Duodenal mucosa (tissue), 2 donors: ENCODE measurements at regions not wholly inside any gene's neighbourhood (a gene's known extent, or its start where the extent isn't known, plus 50 kb on each side); places are given as distances from the start of the nearest gene placed in this dataset.

Experiments used
- H3K27ac ChIP-seq: one replicate; pipeline ENCODE4 v1.7.0; 2013; ENCODE audit warnings: low read depth, low read length
- H3K27me3 ChIP-seq, 2 donors: one replicate each; pipeline ENCODE4 v1.7.0; 2013; ENCODE audit warnings: low read length in 2 of 2, control low read depth in 1 of 2; ENCODE audit not compliant: insufficient read depth in 2 of 2, control insufficient read depth in 1 of 2
- H3K36me3 ChIP-seq, 2 donors: one replicate each; pipeline ENCODE4 v1.7.0; 2013; ENCODE audit warnings: low read length in 2 of 2, control low read depth in 1 of 2; ENCODE audit not compliant: insufficient read depth in 2 of 2, control insufficient read depth in 1 of 2
- H3K4me1 ChIP-seq, 2 donors: one replicate each; pipeline ENCODE4 v1.7.0; 2013; ENCODE audit warnings: low read length in 2 of 2, control low read depth in 1 of 2; ENCODE audit not compliant: insufficient read depth in 2 of 2, control insufficient read depth in 1 of 2
- H3K4me3 ChIP-seq, 2 donors: one replicate each; pipeline ENCODE4 v1.7.0; 2013; ENCODE audit warnings: low read length in 2 of 2, low read depth in 1 of 2
- H3K9ac ChIP-seq, 2 donors: one replicate each; pipeline ENCODE4 v1.7.0; 2013; ENCODE audit warnings: low read length in 2 of 2, low read depth in 1 of 2
- H3K9me3 ChIP-seq, 2 donors: one replicate each; pipeline ENCODE4 v1.7.0; 2013; ENCODE audit warnings: low read length in 2 of 2, control low read depth in 1 of 2; ENCODE audit not compliant: control insufficient read depth in 1 of 2

DNA sequence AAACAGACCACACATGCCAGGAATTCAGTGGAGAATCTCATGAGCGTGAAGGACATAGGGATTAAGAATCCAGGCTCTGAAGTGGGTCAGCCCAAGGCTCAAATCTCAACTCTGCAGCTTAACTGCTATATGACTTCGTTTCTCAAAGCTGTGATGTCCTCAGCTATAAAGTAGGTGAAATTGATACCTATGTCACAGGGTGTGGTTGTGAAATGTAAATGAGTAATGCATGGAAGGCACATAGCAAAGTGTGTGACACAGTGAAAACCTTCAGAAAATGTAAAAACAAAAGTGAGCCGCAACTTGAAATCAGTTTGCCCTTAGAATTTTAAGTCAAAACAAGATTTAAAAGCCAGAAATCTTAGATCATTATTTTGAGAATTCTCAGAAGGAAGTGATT is 145.7 kb upstream of the PRMT6 start:
- no peak overlapping the region for H3K27ac ChIP-seq
- H3K9me3 ChIP-seq, result no peaks in the 10 kb centered on the region
- H3K4me3 ChIP-seq, result no peak overlapping the region
- H3K27me3 ChIP-seq, result no peaks in the 10 kb centered on the region
- no peaks in the 10 kb centered on the region for H3K36me3 ChIP-seq
- H3K4me1 ChIP-seq, result no peaks in the 10 kb centered on the region
- H3K9ac ChIP-seq, result no peak overlapping the region

DNA sequence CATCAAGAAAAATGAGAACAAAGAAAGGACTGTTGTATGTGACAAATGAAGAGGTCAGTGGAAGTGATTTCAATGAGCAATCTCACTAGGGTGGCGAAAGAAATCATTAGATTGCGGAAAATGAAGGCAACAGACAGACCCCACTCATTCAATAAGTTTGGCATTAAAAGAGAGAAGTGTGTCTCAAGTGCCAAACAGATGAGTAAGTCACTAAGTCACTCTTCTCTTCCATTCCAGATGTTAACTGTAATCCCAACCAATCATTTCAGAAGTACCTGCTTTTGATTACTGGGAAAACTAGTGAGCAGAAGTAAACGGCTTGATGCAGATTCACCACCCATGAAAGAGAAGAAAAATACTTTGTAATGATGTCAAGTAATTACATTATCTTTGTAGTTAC is 144.3 kb upstream of the PRMT6 start:
- H3K4me1 ChIP-seq, result no peaks in the 10 kb centered on the region
- no peak overlapping the region for H3K27ac ChIP-seq
- no peaks in the 10 kb centered on the region for H3K36me3 ChIP-seq
- no peak overlapping the region for H3K9ac ChIP-seq
- H3K9me3 ChIP-seq, result no peaks in the 10 kb centered on the region
- no peaks in the 10 kb centered on the region for H3K27me3 ChIP-seq
- no peak overlapping the region for H3K4me3 ChIP-seq

DNA sequence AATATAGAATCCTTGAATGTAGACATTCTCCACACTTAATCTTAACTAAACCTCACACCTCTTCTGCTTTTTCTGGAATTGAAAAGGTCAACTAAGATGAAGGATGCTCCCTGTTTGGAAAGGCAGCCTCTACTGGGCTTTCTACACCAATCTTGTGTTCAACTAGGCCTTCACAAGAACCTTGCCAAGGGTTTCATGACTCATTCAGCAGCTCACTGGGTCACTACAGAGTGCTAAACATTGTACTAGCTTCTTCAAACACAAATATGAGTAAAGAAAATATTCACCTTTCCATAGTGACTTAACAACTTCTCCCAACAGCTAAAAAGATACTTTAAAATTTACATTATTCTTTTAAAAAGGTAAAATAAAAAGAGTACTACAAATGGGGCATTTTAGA is 135.3 kb upstream of the PRMT6 start:
- Histone ChIP-seq H3K4me3 (no peak overlapping the region), H3K9ac (no peak overlapping the region), H3K4me1 (no peaks in the 10 kb centered on the region), H3K9me3 (no peaks in the 10 kb centered on the region), H3K27me3 (no peaks in the 10 kb centered on the region), H3K36me3 (no peaks in the 10 kb centered on the region), H3K27ac (no peak overlapping the region)

DNA sequence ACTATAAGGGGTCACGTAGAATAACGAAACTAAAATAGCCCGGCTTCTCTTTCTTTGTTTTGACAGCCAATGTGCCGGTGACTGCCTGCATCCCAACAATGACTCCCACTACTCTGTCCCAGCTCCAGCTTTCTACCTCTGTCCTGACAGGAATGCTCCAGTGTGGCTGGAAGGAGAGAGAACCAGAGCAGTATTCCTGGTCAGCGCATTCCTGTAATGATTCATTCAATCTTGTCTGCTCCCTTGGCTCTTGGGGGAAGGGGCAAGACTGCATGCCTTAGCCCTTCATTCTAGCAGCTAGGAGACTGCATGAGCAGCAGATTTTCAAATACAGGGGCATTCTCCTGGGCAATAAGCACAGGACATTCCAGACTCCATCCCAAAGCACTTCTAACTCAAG is 132.1 kb upstream of the PRMT6 start:
- H3K4me3 ChIP-seq, result no peak overlapping the region
- no peaks in the 10 kb centered on the region for H3K27me3 ChIP-seq
- H3K27ac ChIP-seq, result no peak overlapping the region
- H3K36me3 ChIP-seq, result no peaks in the 10 kb centered on the region
- no peak overlapping the region for H3K9ac ChIP-seq
- no peaks in the 10 kb centered on the region for H3K9me3 ChIP-seq
- H3K4me1 ChIP-seq, result no peaks in the 10 kb centered on the region

DNA sequence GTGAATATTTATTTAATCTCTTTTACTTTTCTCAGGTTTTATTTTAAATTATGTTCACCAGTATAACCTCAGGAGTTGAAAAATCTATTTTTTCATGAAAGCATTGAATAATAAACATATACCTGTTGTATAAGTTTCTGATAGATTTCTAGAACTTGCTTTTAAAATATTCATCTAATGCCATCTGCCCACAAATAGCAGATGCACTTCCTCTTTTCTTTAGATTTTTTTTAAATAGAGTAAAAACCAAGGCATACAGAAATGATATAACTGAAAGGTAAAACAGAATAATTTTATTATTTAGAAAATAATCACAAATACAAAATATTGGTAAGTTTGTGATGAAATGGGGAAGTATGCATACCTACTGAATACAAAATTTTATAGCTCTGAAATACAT is 130.7 kb upstream of the PRMT6 start:
- Histone ChIP-seq H3K4me1 (no peaks in the 10 kb centered on the region), H3K4me3 (no peak overlapping the region), H3K9ac (no peak overlapping the region), H3K36me3 (no peaks in the 10 kb centered on the region), H3K9me3 (no peaks in the 10 kb centered on the region), H3K27me3 (no peaks in the 10 kb centered on the region), H3K27ac (no peak overlapping the region)

DNA sequence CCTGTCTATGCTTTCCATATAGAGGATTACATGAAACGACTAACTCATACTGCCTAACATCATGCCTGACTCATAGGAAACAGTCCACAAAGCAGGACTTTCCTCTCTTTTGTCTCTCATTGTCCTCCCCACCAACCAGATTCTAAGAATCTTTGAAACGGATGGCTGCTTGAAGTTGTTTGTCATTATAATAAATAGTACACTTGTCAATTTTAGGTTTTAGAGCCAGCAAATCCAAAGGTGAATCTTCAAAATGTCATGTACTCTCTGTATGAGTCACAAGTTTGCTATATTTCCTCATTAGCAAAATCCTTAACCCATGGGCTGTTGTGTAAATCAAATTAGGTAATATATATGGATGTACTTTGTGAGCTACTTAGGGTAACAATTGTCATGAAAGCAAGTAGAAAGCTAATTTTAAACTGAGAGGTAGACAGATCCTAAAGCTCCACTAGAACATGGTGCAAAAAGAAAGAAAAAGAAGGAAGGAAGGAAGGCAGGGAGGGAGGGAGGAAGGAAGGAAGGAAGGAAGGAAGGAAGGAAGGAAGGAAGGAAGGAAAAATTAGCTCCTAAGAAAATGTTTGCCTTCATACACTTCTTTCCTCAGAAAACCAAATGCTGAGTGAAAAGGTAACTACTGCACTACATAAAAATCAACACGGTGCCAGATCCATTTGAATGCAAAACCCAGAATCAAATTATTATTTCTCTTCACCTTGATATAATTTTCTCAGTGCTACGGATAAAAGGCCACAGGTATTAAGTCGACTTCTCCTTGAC is 129.5 kb upstream of the PRMT6 start:
- Histone ChIP-seq H3K36me3 (no peaks in the 10 kb centered on the region), H3K4me1 (no peaks in the 10 kb centered on the region), H3K27ac (no peak overlapping the region), H3K27me3 (no peaks in the 10 kb centered on the region), H3K4me3 (no peak overlapping the region), H3K9ac (no peak overlapping the region), H3K9me3 (no peaks in the 10 kb centered on the region)

DNA sequence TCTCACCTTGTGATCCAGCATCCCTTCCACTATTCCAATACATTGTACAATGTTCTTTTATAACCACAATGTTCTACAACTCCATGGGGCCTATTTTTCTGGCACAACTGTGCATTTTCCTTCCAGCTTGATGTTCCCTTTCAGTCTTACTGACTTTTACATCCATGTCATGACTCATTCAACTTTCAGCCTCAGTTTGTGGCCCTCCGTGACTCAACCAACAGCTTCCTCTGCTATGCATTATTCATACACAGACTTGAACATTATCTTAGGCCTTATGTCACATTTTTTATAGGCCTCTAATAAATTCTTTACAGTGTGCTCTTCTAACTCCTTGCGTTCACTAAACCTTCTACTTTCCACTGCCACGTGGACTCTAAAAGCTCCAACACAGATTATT is 119.4 kb upstream of the PRMT6 start:
- Histone ChIP-seq H3K27me3 (no peaks in the 10 kb centered on the region), H3K36me3 (no peaks in the 10 kb centered on the region), H3K4me1 (no peaks in the 10 kb centered on the region), H3K9ac (no peak overlapping the region), H3K27ac (no peak overlapping the region), H3K9me3 (no peaks in the 10 kb centered on the region), H3K4me3 (no peak overlapping the region)

DNA sequence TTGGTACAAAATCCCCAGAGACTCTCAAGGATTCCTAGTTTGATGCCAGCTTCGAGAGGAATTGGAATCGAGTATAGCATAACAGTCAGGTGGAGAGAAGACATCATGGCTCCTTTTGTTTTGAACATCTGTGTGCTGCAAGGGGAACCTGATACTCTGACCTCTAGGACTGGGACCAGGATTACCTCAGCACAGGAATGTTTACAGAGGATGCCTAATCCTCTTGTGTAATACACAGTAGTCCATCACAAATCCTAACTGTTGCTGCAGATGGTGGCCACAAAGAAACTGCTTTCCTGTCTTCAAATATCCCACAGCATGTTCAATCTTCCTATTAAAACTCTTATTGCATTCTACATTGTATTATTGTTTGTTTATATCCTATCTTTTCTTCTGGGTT is 111.8 kb upstream of the PRMT6 start:
- H3K9me3 ChIP-seq, result no peaks in the 10 kb centered on the region
- no peaks in the 10 kb centered on the region for H3K27me3 ChIP-seq
- no peaks in the 10 kb centered on the region for H3K4me1 ChIP-seq
- no peak overlapping the region for H3K9ac ChIP-seq
- no peaks in the 10 kb centered on the region for H3K36me3 ChIP-seq
- no peak overlapping the region for H3K4me3 ChIP-seq
- H3K27ac ChIP-seq, result no peak overlapping the region

DNA sequence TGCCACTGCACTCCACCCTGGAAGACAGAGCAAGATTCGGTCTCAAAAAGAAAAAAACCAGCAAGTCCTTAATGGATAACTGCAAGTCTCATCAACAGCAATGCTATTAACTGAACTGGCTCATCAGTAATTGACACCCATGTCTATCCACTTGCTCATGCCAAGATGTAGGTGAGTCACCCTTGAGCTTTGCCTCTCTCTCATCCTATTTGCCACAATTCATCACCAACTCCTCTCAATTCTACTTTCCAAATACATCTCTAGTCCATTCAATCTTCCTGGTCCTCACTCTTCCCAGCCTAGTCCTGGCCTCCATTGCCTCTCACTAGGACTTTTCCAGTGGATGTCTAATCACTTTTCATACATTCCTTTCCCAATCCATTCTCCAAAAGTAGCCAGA is 103.7 kb upstream of the PRMT6 start:
- H3K36me3 ChIP-seq, result no peaks in the 10 kb centered on the region
- no peaks in the 10 kb centered on the region for H3K4me1 ChIP-seq
- no peak overlapping the region for H3K9ac ChIP-seq
- H3K4me3 ChIP-seq, result no peak overlapping the region
- H3K27ac ChIP-seq, result no peak overlapping the region
- no peaks in the 10 kb centered on the region for H3K9me3 ChIP-seq
- H3K27me3 ChIP-seq, result no peaks in the 10 kb centered on the region

DNA sequence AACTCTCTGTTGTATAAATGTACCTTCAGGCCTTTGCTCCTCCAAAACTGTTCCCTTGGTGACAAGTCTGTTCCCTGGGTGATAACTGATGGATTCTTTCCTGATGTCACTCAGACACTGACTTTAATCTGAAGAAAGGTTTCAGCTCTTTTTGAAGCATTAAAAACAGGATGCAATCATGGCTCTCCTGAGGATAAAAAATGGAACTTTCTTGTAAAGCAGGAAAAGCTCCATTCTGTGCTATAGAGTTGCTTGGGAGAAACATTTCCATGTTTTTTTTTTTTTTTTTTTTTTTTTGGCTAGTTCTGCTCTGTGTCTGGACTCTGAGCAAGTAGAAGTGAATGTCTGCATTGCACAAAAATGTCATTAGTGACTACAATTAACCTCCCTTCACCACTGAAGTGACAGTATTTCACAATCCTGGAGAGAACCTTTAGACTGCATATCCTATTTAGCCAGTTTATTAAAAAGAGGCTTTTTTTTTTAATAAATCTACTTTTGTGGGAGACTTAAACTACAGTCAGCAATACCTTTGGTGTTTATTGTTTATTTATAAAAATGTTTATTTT is 101.7 kb upstream of the PRMT6 start:
- no peak overlapping the region for H3K27ac ChIP-seq
- H3K9me3 ChIP-seq, result no peaks in the 10 kb centered on the region
- H3K9ac ChIP-seq, result no peak overlapping the region

More for the DNA sequence above, 101.7 kb upstream of the PRMT6 start:
- H3K27me3 ChIP-seq, result no peaks in the 10 kb centered on the region
- H3K36me3 ChIP-seq, result no peaks in the 10 kb centered on the region
- no peaks in the 10 kb centered on the region for H3K4me1 ChIP-seq
- H3K4me3 ChIP-seq, result no peak overlapping the region
